HT-29 (cell line): ENCODE measurements at regions not wholly inside any gene's neighbourhood (a gene's known extent, or its start where the extent isn't known, plus 50 kb on each side); places are given as distances from the start of the nearest gene placed in this dataset.
"Not testable (repeated sequence)": the region's sequence is repeated elsewhere in the genome, so short reads cannot be mapped to it uniquely, and the experiment has no call there.

Experiments
- DNase-seq: peaks from one replicate; pipeline ENCODE4 v3.0.0-alpha.2; 2015; ENCODE audit warnings: low spot score

DNA sequence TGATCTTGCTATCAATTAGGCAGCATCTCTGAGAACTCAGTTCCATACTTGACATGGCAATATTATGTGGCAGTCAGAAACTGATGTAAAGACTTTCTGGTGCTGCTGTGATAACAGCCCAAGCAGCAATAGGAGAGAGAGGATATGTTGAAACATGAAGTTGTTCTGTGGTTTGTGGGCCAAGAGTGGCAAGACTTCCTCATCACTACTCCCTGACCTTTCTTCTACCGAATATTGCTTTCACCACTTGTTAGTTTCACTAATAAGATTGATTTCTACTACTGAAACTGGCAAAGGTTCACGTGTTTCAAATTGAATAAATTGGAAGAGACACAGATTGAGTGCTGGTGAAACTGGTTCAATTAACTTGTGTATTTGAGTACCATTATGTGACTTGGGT is 852.6 kb upstream of the RAG2 start:
- DNase-seq: no peak

DNA sequence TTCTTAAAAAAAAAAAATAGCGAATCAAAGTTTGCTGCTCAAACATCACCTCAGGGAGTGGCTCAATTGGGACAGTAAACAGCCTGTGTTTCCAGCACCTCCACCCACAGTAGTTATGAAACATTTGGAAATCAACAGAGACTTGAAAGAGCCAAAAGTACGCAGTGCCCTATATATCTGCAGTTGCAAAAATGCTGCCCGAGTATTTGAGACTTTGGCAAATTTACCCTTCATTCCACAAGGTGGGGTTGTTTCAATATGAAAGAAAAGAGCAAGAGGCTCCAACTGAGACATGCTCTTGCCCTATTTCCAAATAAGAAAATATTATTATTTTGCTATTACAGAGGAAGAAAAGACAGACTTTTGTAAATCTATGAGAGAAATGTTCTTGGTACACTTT is 851.1 kb upstream of the RAG2 start:
- peak; percentile 62 for DNase-seq

DNA sequence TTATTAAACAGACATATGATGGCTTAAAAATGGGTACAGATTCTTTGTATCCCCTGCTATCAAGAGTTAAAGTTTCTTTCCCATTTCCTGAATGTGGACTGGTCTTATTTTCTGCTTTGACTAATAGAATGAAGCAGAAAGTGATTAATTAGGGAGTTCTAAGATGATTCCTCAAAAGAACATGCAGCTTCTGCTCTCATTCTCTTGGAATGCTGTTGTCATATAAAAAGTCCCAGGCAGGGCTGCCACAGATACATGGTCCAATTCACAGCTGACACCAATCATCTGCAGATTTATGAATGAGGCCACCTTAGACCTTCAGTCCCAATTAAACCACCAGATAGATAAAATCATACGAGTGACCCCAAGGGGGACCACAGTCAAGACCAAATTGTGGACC is 844.5 kb upstream of the RAG2 start:
- DNase-seq: no peak

DNA sequence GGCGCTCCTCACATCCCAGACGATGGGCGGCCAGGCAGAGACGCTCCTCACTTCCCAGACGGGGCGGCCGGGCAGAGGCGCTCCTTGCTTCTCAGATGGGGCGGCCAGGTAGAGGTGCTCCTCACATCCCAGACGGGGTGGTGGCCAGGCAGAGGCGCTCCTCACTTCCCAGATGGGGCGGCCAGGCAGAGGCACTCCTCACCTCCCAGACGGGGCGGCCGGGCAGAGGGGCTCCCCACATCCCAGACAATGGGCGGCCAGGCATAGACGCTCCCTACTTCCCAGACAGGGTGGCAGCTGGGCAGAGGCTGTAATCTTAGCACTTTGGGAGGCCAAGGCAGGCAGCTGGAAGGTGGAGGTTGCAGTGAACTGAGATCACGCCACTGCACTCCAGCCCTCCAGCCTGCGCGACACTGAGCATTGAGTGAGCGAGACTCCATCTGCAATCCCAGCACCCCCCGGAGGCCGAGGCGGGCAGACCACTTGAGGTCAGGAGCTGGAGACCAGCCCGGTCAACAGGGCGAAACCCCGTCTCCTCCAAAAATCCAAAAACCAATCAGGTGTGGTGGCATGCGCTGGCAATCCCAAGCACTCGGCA is 833.7 kb upstream of the RAG2 start:
- DNase-seq: not testable (repeated sequence)

DNA sequence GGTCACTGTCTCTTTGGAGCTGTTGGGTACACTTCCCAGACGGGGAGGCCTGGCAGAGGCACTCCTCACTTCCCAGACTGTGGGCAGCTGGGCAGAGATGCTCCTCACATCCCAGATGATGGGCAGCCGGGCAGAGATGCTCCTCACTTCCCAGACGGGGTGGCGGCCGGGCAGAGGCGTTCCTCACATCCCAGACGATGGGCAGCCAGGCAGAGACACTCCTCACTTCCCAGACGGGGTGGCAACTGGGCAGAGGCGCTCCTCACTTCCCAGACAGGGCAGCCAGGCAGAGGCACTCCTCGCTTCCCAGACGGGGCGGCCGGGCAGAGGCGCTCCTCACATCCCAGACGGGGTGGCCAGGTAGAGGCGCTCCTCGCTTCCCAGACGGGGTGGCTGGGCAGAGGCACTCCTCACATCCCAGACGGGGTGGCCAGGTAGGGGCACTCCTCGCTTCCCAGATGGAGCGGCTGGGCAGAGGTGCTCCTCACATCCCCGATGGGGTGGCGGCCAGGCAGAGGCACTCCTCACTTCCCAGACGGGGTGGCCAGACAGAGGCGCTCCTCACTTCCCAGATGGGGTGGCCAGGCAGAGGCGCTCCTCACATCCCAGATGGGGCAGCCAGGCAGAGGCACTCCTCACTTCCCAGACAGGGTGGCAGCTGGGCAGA is 833.1 kb upstream of the RAG2 start:
- not testable (repeated sequence) for DNase-seq

DNA sequence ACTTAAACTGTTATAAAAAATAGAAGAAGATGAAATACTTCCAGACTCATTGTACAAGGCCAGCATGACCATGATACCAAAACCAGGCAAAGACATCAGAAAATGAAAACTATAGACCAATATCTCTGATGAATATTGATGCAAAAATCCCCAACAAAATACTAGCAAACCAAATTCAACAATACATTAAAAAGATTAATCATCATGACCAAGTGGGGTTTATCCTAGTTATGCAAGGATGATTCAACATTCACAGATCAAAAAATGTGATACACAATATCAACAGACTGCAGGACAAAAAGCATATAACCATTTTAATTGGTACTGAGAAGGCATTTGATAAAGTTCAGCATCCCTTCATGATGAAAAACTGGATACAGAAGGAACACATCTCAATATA is 824.5 kb upstream of the RAG2 start:
- no peak for DNase-seq

DNA sequence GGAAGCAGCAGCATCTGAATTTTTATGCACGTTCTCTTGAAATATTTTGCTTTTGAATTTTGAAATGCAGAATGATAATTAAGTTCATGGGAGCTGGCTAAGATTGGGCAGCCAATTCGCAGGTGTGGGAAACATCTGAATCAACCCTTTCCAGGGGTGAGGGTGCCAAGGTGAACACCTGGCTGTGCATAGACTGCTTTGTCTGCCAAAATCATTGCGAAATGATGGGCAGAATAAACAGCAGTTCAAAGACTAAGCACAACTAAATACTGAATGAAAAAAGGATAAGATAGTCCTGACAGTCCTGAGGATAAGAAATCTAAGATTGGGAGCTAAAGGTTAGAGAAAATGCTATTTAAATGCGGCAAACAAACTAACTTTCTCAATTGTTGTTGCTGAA is 813.3 kb upstream of the RAG2 start:
- no peak for DNase-seq

DNA sequence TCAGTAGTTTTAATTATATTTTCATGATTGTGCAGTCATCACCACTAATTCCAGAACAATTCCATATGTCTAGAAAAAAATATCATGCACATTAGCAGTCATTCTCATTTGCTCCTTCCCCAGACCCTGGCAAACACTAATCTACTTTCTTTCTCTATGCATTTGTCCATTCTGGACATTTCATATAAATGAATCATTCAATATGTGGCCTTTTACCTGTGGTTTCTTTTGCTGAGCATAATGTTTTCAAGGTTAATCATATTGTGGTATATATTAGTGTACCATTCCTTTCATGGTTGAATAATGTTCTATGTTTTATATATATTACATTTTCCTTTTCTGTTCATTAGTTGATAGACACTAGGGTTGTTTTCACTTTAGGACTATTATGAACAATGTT is 811.1 kb upstream of the RAG2 start:
- no peak for DNase-seq

DNA sequence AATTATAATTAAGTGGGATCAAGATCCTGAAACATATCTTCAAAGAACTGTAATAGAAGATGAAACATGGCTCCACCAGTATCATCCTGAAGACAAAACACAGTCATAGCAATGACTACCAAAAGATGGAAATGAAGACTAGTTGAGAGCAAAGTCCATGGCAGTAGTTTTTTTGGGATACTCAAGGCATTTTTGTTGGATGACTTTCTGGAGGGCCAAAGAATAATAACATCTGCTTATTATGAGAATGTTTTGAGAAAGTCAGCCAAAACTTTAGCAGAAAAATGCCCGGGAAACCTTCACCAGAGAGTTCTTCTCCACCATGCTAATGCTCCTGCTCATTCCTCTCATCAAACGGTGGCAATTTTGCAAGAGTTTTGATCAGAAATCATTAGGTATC is 809.4 kb upstream of the RAG2 start:
- no peak for DNase-seq

DNA sequence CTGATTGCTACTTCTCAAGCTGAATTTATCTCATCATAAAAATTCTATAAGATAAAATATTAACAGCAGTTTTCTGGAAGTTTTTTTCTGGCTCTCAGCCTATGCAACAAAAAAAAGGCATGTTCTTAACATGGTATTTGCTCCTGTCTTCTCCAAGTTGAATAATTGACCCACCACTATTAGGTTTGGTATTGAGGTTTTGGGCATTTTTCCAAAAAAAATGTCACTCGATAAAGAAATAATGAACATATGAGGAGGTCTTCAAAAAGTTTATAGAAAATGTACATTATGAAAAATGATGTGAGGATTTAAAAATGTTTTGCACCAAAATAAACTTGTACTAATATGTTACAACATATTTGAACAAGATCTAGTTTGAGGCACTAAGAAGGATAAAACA is 808.6 kb upstream of the RAG2 start:
- DNase-seq: no peak

DNA sequence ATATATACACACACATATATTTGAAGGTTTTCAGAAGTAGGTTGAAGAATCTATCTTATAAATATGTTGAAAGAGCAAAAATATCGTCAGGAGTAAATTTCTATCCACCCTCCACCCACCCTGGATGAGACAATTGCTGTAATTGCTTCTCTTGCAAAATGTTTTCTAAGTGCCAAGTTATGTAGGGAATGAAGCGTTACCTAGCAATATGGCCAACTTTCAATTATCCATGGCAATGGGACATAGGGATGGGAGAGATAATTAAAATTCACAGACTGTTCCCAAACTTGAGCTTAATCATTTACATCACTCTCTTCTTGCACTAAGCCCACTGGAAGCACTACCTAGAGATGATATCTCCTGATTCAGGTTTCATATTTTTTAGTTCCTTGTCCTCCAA is 806.2 kb upstream of the RAG2 start:
- no peak for DNase-seq

DNA sequence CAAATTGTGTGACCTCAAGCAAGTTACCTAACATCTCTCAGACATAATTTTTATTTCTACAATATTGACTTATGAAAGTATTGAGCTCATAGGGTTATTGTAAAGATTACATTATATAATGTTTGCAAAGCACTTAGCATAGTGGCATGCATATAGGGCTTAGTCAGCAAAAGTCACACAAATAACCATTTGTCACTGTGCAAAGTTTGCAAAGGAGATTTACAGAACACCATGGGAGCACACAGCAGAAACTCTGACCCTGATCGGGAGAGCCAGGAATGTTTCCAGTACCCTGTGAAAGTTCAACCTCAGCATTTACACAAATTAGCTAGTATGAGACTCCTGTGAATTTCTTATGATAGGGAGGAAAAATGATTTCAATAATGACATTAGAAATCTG is 804.6 kb upstream of the RAG2 start:
- DNase-seq: no peak

DNA sequence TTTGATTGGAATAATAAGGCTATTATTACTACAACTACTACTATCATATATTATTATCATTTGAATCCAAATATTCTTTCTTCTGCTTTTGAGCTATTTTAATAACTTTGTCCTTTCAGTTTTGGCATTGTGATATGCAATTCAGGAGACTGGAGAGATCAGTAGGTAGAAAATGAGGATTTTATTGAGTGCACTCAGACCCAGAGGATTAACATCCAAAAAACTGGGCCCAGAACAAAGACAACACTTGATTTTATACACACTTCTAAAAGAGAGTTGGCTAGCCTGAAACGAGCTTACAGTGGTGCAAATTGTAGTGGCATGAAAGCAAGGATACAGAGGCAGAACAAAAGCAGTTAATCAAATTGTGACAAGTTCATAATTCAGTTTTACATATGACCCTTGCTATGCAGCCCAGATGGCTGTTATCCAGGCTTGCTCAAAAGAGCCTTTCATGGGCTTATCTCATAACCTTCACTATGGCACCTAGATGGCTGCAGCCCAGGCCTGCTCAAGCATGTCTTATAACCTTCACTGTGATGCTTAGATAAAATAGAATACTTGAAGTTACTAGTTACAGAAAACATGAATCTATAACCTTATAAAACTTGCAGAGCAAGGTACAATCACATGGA is 796.3 kb upstream of the RAG2 start:
- DNase-seq: peak; percentile 7

DNA sequence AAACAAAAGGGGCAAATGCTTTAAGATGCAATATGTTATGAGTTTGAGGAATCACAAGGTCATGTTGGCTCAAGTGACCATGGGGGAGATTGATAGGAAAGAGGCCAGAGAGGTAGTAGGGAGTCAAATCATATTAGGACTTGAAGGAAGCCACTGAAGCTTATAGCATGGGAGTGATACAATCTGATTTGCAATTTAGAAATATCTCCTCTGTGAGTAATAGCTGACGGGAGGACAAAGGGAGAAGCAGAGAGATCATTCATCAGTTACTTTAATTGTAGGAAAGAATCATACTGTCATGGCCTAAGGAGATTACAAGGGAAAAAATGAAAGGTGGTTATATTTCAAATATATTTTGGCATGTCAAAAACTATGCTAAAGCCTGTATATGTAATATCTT is 793.6 kb upstream of the RAG2 start:
- no peak for DNase-seq

DNA sequence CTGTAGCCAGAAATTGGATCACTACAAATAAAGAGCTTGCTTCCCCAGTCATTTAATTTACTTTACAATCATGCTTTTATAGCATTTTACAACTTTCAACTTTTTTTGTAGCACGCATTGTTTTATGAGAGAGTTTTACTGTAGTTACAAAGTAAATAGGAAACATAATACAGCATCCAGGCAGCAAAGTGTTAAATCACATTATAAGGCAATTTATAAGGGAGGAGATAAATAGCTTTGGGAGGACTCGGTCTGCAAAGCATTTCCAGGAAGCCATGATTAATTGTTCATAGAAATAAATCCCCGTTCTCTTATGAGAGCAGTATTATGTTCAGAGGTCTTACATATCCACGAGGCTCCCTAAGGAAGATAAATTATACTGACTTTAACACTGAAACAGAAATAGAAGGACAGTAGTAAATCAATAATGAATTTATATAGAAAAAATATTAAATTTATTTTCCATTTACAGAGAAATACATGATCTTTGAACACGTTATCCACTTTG is 792.6 kb upstream of the RAG2 start:
- no peak for DNase-seq

DNA sequence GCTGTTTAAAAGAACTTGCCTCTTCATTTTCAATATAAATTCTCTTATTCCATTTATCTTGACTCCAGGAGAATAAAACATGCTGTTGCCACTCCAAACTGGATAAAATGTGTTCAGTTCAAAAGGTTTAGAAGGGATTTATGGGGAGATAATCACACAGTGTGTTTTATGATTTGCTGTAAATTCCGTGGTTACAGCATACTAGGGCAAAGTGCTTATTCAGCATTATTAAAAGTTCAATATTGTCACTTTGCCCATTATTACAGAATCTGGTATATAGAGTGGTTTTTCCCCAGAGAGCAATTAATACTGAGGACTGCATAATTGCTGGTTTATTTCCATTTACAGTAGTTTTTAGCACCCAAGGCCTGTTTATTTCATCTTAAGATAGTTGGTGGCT is 780.9 kb upstream of the RAG2 start:
- DNase-seq: no peak

DNA sequence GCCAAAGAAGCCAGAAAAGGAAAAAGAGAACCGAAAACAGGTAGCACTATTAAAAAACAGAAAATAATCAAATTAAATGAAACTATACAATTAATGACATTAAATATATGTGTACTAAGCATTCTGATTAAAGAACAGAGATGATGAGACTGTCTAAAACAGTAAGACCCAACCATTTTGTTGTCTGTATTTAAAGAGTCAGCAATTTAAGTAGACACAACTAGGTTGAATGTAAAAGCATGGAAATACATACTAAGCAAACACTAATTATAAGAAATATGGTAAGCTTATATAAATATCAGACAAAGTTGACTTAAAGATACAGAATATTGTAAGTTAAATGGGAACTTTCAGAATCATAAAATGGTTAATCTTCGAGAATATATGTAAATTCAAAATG is 774.6 kb upstream of the RAG2 start:
- no peak for DNase-seq

DNA sequence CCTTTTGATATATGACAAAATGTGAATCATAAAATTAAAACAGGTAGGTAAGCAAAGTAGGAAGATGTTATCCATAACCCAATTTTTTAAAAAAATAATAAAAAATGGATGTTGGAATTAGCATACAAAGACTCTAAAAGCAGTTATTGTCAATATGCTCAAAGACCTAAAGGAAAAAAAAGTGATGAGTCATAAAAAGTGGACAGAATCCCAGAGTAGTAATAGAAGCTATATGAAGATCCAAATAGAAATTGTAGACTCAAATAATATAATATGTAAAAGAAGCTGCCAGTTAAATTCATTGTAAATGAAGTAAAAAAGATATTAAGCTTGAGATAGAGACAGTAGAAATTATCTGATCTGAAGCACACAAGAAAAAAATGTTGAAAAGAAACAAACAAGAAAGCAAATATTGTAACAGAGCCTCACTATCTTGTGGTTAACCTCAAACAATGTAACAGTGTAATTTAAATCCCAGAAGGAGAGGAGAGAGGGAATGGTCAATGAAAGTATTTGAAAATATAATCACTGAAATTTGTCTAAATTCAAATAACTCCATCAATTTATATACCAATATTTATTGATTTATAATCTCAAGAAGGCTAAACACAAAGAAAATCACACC is 773.4 kb upstream of the RAG2 start:
- no peak for DNase-seq

DNA sequence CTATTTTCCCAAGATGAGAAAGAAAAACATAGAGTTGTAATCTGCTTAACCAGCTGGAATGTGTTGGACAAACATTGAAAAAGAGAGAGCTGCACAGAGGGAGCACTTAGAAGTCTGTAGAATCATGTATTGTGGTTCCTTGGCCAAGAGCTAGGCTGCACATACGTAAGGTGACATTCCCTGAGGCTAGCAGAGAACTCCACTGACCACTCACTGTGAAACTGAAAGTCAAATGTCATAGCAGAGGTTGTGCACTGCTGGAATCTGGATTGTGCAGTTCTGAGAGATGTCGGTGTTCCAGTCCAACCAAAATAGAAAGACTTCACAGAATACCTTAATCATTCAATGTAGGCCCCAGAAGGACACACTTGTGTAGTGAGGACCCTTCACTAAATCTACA is 772.8 kb upstream of the RAG2 start:
- no peak for DNase-seq

DNA sequence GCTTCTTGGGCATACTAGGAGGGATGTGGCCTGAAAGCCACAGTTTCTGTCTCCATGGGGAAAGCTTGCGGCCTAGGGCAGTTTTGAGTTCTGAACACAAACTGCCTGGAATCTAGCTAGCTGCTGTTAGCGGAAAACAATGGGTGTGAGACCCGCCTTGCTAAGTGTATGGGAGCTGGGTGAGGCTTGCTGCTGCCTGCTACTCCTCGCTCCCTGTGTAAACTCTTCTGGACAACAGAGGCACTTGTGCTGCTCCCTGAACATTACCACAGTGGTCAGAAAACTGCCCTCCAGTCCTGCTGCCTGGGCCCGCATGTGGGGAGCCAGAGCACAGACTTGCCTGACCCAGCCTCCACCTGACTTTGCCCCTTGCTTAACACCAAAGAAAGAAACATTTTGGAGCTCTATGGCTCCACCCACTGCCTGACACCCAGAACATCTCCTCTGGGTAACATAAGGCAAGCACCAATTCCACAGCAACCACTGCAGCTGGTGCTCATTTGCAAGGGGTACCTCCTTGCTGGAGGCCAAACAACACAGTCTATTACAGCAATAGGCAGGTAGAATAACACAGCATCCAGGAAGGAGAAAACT is 766.3 kb upstream of the RAG2 start:
- DNase-seq: no peak

DNA sequence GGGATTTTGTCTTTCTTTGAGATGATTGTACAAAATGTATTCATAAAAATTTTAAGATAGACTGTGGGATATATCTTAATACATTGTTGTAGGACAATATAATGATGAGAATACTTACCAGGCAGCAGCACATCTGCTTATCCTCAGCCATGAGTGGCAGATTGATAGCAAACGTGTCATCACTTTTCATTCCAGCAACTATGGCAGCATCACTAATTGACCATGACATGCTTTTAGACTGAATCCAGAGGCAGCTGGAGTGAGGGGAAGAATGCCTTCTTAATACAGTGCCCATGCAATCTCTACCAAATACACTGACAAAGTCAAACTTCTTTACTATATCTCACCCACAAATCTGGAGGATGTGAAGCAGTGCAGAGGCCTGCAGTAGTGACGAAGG is 755.2 kb upstream of the RAG2 start:
- DNase-seq: no peak

DNA sequence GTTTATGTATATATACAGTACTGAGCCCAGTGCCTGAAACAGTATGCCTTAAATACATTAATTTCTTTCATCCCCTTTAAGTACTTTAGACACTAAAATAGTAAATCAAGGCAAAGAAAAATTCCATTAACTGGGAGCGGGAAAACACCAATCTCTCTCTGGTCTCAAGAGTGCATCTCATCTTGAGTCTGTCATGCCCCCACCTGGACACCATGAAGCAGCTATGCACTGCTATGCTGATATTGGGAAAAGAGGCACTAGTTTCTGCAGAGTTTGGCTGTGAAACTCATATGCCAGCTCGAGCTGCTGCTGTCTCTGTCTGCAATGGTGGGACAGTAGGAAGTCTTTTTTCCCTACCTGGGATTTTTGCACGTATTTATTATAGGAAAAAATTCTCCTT is 754.4 kb upstream of the RAG2 start:
- no peak for DNase-seq
